SU-DHL-6 (cell line): ENCODE measurements at regions not wholly inside any gene's neighbourhood (a gene's known extent, or its start where the extent isn't known, plus 50 kb on each side); places are given as distances from the start of the nearest gene placed in this dataset.

Experiments used
- H2AFZ ChIP-seq: fragments of 200-600 bp; sonication (generic); 2 replicates; pipeline ENCODE4 v1.6.1; 2014; ENCODE audit warnings: low read depth, mild to moderate bottlenecking, moderate library complexity, mixed read lengths, antibody characterized with exemption, low read length; ENCODE audit not compliant: severe bottlenecking
- H3F3A ChIP-seq: fragments of 200-600 bp; shearing (Covaris generic); 2 replicates; pipeline ENCODE4 v1.6.0; 2016; ENCODE audit warnings: antibody characterized with exemption, mild to moderate bottlenecking; ENCODE audit not compliant: insufficient read depth
- H3K27ac ChIP-seq: fragments of 200-600 bp; sonication (generic); 2 replicates; pipeline ENCODE4 v1.5.1; 2016; ENCODE audit warnings: low read depth, mild to moderate bottlenecking, low read length, moderate library complexity, mixed read lengths
- H3K27me3 ChIP-seq: fragments of 200-600 bp; sonication (generic), shearing (Covaris generic); 2 replicates; pipeline ENCODE4 v1.6.0; 2014; ENCODE audit warnings: mild to moderate bottlenecking, low read length
- H3K36me3 ChIP-seq: fragments of 200-600 bp; sonication (generic); 2 replicates; pipeline ENCODE4 v1.6.1; 2014; ENCODE audit warnings: mild to moderate bottlenecking, low read length, mixed read lengths
- H3K4me2 ChIP-seq: fragments of 300-600, 200-600 bp; shearing (Covaris generic), sonication (generic); 2 replicates; pipeline ENCODE4 v1.6.0; 2014; ENCODE audit warnings: low read length, low read depth, mild to moderate bottlenecking; ENCODE audit not compliant: poor library complexity, severe bottlenecking
- H3K4me3 ChIP-seq: fragments of 200-600 bp; sonication (generic); 2 replicates; pipeline ENCODE4 v1.5.1; 2014; ENCODE audit warnings: antibody characterized with exemption, low read length, mild to moderate bottlenecking, mixed read lengths; ENCODE audit not compliant: insufficient read depth, poor library complexity, severe bottlenecking
- H3K79me2 ChIP-seq: fragments of 200-600 bp; sonication (generic); 2 replicates; pipeline ENCODE4 v1.6.1; 2014; ENCODE audit warnings: mild to moderate bottlenecking, low read length, moderate library complexity; ENCODE audit not compliant: insufficient read depth
- H3K9ac ChIP-seq: fragments of 200-600 bp; sonication (generic); 2 replicates; pipeline ENCODE4 v1.7.0; 2014; ENCODE audit warnings: mild to moderate bottlenecking, low read length
- H3K9me2 ChIP-seq: fragments of 200-600 bp; sonication (generic); replicated peaks from 2 replicates; pipeline ENCODE4 v1.6.1; 2014; ENCODE audit warnings: low read length; ENCODE audit not compliant: insufficient read depth
- H3K9me3 ChIP-seq: fragments of 200-600 bp; sonication (generic); 2 replicates; pipeline ENCODE4 v1.6.1; 2014; ENCODE audit warnings: low read length, mixed read lengths; ENCODE audit not compliant: insufficient read depth
- H4K20me1 ChIP-seq: fragments of 200-600 bp; sonication (generic); 2 replicates; pipeline ENCODE4 v1.6.1; 2014; ENCODE audit warnings: low read depth, mild to moderate bottlenecking, antibody characterized with exemption, low read length, moderate library complexity, mixed read lengths
- EZH2phosphoT487 ChIP-seq: fragments of 200-600 bp; sonication (generic), shearing (Covaris generic); conservative IDR thresholded peaks from 2 replicates; pipeline ENCODE4 v1.6.1; 2018; ENCODE audit warnings: mild to moderate bottlenecking, antibody characterized with exemption, low read length, moderate library complexity, mixed read lengths
- TF ChIP-seq, protein P1 (sequence below): fragments of 200-600 bp; sonication (generic); IDR thresholded peaks from one replicate; pipeline ENCODE4 v1.5.1; 2017; ENCODE audit warnings: antibody characterized with exemption, mild to moderate bottlenecking, low read length, moderate library complexity; ENCODE audit not compliant: insufficient read depth, poor library complexity, severe bottlenecking

DNA sequence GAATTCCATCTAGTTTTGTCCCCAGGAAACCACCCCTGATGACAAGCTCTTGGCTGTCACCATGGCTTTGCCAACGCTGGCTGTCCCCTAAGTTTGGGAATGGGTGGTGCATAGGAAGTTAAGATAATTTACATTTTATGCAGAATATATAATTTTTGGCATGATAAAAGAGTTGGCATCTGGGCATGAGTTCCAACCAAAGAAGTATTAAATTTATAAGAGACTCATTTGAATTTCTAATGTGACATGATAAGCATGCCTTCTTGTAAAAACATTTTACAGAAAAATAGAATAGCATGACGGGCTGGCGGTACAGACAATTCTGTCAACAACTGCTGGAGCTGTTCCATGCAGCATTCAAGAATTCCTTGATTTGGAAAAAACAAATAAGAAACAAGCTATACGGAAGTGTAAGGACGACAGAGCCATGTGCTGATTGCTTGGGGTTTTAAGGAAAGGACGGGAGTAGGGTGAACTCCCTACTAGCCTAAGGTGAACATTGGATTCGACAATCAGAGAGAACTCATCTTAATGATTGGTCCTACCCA is 106.8 kb upstream of the C1orf21 start:
- Histone ChIP-seq H3K4me3 (no peak overlapping the region), H3K9me3 (no peaks in the 10 kb centered on the region), H2AFZ (no peak overlapping the region), H3K36me3 (no peaks in the 10 kb centered on the region), H3K9me2 (no peaks in the 10 kb centered on the region), H3F3A (no peaks in the 10 kb centered on the region), H3K27me3 (no peaks in the 10 kb centered on the region), H4K20me1 (no peaks in the 10 kb centered on the region), H3K4me2 (no peak overlapping the region), H3K27ac (no peak overlapping the region), H3K79me2 (no peaks in the 10 kb centered on the region), H3K9ac (no peak overlapping the region)
- no peak for TF ChIP-seq EZH2phosphoT487
- TF ChIP-seq, protein P1, sequence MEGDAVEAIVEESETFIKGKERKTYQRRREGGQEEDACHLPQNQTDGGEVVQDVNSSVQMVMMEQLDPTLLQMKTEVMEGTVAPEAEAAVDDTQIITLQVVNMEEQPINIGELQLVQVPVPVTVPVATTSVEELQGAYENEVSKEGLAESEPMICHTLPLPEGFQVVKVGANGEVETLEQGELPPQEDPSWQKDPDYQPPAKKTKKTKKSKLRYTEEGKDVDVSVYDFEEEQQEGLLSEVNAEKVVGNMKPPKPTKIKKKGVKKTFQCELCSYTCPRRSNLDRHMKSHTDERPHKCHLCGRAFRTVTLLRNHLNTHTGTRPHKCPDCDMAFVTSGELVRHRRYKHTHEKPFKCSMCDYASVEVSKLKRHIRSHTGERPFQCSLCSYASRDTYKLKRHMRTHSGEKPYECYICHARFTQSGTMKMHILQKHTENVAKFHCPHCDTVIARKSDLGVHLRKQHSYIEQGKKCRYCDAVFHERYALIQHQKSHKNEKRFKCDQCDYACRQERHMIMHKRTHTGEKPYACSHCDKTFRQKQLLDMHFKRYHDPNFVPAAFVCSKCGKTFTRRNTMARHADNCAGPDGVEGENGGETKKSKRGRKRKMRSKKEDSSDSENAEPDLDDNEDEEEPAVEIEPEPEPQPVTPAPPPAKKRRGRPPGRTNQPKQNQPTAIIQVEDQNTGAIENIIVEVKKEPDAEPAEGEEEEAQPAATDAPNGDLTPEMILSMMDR, result no peak

DNA sequence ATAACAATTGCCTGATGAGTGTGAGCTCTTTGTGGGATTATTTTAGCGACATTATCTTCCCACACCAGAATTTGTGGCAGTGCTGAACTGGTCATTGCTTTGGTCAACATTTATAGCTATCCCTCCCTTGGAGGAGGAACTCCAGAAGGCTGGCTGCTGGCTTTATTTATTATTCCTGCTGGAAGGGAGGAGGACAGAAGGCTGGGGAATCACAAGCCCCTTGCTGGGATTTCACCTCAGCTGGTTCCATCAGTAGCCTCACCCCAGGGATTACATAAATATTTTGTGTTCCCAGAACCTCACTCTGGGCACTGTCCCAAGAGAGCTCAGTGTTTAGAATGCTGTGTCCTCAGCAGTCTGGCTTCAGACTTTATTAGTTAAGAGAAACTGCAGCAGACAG is 102.8 kb upstream of the C1orf21 start:
- Histone ChIP-seq H4K20me1 (no peaks in the 10 kb centered on the region), H3K36me3 (no peaks in the 10 kb centered on the region), H3K79me2 (no peaks in the 10 kb centered on the region), H3K27ac (no peak overlapping the region), H3K9me3 (0 out of 2 replicates have a peak, but pooled peaks cover 4% of the 10 kb centered on the region), H3K27me3 (no peaks in the 10 kb centered on the region), H2AFZ (no peak overlapping the region), H3K4me3 (no peak overlapping the region), H3F3A (no peaks in the 10 kb centered on the region), H3K9me2 (no peaks in the 10 kb centered on the region), H3K9ac (no peak overlapping the region), H3K4me2 (no peak overlapping the region)
- no peak for TF ChIP-seq EZH2phosphoT487
- TF ChIP-seq, protein P1, result no peak

DNA sequence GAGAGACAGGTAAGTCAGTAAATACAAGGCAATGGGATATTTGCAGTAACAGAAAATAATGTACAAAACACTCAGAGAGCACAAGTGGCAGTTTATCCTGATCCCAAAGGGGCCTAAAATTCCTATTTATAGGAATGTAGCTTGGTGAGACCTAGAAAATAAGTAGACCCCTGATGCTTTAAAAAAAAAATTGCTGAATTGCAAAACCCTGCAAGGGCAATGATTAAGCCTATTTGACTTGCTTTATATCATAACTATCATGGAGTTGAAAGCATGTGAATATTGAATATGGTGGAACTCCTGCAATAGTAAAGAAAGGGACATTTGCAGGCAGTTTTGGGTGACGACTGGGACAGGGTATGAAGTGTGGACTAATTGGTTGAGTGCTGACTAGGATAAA is 101.9 kb upstream of the C1orf21 start:
- TF ChIP-seq, protein P1, result no peak
- no peak for TF ChIP-seq EZH2phosphoT487
- Histone ChIP-seq H3K9ac (no peak overlapping the region), H4K20me1 (no peaks in the 10 kb centered on the region), H3K27me3 (no peaks in the 10 kb centered on the region), H2AFZ (no peak overlapping the region), H3K4me3 (no peak overlapping the region), H3K9me3 (peaks cover 11% of the 10 kb centered on the region; the same call in 1 of the 2 replicates), H3K27ac (no peak overlapping the region), H3F3A (no peaks in the 10 kb centered on the region), H3K79me2 (no peaks in the 10 kb centered on the region), H3K36me3 (no peaks in the 10 kb centered on the region), H3K9me2 (no peaks in the 10 kb centered on the region), H3K4me2 (no peak overlapping the region)
